Epithelial cell of prostate (primary cell): ENCODE measurements at regions not wholly inside any gene's neighbourhood (a gene's known extent, or its start where the extent isn't known, plus 50 kb on each side); places are given as distances from the start of the nearest gene placed in this dataset.

Source experiments
- DNase-seq: peaks from one replicate; pipeline ENCODE4 v3.0.0-alpha.2; 2011; ENCODE audit warnings: low read depth, low spot score
- H3K27ac ChIP-seq: fragments of 450-650 bp; 2 replicates; pipeline ENCODE4 v1.5.1; 2017; ENCODE audit warnings: mild to moderate bottlenecking

DNA sequence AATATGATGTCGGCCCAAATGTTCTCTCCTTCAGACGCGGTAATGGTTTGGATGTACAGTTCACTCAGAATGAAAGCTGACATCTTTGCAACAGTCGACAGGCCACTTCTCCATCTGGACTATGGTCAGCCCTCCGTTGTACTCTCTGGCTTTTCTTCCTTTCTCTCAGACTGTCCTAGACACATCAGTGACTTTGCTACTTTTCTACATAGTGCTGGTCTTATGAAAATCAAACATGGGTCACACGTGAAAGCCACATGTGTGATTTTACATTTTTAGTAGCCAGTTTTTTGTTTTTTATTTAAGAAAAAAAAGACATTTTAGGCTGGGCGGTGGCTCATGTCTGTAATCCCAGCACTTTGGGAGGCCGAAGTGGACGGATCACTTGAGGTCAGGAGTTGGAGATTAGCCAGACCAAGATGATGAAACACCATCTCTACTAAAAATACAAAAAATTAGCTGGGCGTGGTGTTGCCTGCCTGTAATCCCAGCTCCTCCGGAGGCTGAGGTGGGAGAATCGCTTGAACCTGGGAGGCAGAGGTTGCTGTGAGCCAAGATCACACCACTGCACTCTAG is 644.1 kb downstream of the KCNJ2 start:
- no peak for DNase-seq
- no peak overlapping the region for H3K27ac ChIP-seq

DNA sequence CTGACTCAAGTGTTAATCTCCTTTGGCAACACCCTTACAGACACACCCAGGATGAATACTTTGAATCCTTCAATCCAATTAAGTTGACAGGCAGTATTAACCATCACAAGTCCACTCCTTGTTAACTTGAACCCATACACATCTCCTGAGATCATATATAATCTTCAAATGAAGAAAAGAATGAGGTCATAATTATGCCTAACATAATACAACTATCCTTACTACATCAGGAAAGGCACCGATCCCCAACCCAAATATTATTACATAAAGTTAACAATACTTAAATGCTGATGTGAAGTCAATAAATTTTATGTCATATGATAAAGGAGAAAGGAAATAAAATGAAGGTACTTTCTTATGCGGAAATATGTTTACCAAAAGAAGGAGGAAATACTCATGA is 649.9 kb downstream of the KCNJ2 start:
- no peak overlapping the region for H3K27ac ChIP-seq
- no peak for DNase-seq

DNA sequence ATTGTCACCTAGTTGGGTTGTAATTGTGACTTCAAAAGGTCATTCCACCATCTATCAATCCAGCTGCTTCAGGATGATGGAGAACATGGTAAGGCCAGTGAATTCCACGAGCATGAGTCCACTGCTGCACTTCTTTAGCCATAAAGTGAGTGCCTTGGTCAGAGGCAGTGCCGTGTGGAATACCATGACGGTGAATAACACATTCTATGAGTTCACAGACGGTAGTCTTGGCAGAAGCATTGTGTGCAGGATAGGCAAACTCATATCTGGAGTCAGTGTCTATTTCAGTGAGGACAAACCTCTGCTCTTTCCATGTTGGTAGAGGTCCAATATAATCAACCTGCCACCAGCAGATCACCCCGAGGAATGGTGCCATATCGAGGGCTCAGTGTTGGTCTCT is 650.9 kb downstream of the KCNJ2 start:
- H3K27ac ChIP-seq = no peak overlapping the region
- DNase-seq = no peak

DNA sequence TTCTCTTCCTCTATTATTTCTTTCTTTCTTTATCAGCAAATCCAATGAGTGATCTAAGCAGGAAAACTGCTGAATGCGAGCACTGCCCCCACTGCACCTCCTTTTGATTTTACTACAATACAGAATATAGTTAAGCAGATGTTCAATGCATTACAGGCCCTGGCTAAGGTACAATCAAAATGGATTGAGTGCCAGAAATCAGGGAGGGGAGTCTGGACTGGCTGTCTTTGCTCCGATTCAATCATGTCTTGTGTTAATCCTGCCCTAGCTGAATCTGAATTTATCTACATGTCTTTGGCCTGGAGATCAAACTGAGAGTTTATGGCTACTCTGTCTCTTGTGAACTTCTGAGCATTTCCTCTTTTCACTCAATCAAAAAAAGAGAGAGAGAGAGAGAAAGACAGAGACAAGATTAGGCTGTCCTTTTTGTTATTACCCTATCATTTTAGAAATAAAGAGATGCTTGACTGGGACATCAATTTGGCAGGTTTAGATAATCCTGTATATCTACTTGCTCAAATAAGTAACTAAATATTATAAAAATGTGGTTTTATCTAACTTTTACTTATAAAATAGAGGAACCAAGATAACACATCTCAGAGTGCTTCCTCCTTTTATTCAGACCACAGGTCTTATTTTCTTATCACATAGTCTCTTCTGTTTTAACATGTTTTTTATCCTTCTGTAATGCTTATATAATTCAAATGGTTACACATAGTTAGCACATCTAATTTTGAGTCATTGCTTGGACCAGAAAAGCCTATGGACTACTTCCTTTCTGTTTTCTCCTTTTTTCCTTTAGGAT is 656.2 kb downstream of the KCNJ2 start:
- H3K27ac ChIP-seq = no peak overlapping the region
- DNase-seq = no peak

DNA sequence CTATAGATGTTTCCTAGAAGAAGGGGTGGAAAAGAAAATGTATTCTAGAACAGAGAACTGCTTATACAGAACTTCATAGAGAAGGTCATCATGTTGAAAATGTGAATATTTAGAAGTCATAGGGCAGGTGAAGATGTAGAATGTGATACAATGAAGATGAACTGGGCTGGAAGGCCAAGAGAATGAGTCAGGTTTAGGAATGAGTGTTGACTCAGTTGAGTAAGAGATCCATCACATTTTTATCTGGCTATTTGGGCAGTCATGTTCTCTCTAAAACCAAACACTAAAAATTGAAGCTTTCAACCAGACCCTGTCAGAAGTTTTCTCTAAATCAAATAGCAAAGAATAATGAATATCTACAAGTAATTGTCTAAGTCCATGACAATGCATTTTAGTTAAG is 660.5 kb downstream of the KCNJ2 start:
- peak; percentile 1 for DNase-seq
- H3K27ac ChIP-seq = no peak overlapping the region

DNA sequence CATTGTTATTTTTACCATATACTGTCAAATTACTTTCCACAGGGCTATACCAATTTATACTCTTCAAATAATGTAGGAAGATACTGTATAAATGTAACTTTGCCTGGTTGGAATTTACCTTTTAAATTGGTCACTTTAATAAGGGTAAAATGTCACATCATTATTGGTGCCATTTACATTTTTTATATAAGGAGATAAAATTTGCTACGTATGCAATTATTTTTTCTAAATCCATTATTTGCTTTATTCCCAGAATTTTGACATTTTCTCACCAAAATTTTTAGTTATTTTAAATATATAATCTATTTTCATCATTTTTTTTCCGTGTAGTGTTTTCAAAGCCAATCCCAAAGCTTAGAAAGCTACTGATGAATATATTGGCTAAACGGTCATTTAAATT is 664.7 kb downstream of the KCNJ2 start:
- DNase-seq = no peak
- H3K27ac ChIP-seq = no peak overlapping the region

DNA sequence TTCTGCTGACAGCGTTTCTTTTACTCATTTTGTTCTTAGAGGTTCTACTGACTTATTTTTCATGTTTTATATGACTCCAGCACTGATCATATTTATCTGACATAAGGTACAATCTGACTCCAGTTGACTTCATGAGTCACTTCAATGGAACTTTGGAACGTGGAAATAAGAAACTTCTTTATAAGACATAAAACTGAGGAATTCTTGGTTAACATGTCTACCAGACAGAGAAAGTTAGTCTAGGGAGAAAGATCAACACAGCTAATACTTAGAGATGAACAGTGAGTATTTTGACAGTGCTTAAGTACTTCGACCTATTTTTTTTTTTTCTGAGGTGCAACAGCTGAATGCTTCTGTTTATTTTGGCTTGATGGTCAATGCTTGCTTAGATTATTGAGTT is 679.5 kb downstream of the KCNJ2 start:
- H3K27ac ChIP-seq = peak overlapping the region; percentile 12
- DNase-seq = no peak

DNA sequence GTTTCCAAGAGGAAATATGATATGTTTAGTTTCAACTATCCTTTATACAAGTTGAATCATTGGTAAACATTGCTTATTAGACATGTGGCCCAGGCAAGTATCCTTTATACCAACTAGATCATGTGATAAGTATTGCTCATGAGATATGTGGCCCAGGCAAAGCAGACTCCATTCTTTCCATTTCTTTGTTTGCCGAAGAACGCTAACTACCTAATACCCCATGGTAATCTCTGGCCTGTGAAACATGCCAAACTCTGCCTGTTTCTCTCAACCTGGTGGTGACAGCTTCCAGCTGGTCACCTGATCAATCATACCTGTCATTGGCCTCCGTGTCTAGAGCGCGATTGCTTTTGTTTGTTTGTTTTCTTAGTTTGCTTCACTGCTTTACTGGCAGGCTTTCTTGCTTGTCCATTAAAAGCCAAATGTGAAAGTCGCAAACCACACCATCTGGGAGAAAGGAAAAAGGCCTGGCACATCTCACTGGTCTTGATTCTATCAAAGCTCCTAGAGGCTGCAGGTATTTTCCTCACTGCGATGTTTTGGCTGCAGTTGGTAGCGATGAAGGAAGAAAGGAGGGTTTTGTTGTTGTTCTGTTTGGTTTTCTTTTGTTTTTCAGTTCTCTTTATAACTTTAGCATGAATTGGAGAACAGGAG is 686.2 kb downstream of the KCNJ2 start:
- DNase-seq = peak; percentile 82
- peak overlapping the region; percentile 79 for H3K27ac ChIP-seq

DNA sequence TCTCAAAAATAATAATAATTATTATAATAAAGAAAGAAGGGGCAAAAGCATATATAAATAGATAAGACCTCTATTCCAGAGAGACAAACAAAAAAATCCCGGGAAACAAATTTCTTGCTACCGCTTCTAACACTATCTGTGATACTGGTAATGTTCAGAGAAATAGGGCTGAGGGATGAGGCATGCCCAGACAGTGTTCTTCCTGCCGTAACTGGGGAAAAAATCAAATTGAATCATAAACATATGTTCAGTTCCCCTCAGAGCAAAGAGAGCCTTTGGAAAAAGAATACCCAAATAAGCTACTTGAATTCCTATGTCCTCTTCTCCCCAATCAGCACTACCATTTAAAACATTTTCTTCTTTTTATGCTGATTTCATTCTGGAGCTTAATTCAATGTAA is 688.0 kb downstream of the KCNJ2 start:
- peak overlapping the region; percentile 79 for H3K27ac ChIP-seq
- DNase-seq = no peak

DNA sequence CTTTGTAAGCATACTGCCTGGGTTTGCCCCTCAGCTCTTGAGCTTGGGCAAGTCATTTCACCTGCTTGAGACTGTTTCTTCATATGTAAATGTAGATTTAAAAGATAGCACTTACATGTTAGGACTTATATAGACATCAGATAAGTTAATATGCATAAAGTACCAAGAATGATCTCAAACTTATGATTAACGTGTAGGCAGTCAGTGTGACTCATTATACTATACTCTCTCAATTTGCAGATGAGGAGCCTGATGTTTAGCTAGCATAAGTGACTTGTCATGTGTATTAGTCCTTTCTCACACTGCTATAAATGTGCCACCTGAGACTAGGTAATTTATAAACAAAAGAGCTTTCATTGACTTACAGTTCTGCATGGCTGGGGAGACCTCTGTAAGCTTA is 690.5 kb downstream of the KCNJ2 start:
- peak; percentile 26 for DNase-seq
- H3K27ac ChIP-seq = no peak overlapping the region

DNA sequence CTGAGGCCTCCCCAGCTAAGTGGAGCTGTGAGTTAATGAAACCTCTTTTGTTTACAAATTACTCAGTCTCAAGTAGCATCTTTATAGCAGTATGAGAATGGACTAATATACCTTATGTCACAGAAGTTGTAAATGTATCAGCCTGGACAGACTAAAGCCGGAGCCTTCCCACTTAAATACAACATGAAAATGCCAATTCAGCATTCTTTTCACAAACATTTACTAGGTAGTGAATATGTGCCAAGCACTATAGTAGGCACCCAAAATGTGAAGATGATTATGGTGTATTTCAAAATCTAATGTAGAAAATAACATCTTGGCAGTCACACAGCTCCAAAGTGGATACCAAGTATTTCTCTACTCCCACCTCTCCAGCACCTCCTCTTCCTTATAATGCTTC is 693.0 kb downstream of the KCNJ2 start:
- no peak for DNase-seq
- no peak overlapping the region for H3K27ac ChIP-seq

DNA sequence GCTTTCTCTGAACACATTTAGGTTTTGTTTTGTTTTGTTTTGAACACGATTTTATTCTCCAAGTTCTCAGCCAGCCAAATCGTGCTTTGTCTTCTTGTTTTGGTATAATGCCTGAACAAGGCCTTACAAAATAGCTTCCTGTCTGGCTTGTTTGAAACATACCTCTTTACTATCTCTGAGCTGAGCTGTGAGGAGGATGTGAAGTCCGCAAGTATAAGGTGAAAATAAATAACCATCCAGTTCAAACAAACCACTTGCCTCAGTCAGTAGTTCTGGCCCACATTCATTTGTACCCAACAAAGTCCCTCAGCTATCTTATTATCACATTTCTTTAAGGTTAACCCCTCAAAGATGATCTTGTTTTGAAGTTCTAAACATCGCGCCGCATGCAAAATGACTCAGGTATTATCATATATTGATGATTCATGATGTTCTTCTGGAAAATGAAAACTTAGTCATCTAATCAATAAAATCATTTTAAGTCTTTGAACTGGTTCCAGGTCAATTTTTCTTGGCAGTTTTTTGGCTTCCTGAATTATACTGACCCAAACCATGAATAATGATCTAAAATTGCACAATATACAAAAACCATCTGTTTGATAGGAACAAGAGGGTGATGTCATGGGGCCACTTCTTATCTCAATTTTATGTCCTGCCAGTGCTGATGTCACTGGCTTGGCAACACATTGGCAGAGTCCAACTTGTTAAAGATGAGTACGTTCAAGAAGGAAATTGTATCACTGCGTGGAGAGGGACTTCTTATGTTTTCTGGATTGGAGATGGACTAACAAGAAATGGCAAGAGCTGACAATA is 694.3 kb downstream of the KCNJ2 start:
- H3K27ac ChIP-seq = no peak overlapping the region
- DNase-seq = no peak

DNA sequence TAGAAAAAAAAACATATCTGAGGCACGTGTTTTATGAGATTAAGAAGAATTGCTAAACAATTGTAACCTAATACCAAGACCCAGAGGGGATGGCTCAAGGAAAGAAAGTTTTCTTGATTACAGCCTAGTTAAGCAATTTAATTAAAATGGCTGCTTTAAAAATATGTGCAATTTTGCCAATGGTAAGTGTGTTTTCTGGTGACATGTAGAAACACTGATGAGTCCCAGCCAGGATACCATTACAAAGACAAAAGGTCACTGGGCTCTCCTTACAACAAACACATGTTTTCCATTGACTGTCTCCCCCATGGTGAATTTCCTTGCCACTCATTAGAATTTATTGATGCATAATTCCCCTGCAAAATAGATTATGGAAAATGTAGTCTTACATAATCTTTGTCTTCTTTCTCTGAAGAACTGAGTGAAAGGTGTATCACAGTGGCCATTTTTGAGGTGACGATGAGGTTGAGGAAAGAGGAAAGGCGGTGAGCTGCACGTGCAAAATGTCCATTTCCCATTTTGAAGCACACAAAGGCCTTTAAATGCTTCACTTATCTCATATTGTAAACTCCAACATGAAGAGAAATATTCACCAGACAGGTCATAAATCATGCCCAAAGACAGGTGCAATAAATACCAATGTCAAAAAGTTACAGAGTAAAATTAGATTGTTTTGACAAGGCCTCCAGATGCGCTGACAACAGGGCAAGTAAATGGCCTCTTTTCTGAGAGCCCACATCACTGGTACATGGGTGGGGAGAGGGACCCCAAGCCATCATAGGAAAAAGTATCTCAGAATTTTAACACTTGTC is 696.9 kb downstream of the KCNJ2 start:
- DNase-seq = no peak
- no peak overlapping the region for H3K27ac ChIP-seq

DNA sequence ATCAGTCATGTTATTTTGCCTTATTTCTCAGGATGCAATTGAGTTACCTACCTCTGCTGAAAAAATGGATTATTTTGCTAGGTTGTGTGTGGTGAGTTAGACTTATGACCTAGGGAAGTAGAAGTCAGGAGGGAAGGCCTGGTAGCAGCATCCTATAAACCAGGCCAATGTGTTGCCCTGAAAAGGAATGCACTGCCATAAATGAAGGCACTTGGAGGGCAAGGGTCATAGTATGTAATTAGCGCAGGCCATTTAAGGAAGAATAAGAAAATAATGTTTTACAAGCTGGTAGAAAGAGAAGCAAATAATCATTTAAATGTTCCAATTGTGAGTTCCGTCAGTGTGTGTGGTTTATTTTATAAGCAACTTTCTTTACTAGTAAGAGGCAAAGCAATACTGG is 698.8 kb downstream of the KCNJ2 start:
- H3K27ac ChIP-seq = no peak overlapping the region
- DNase-seq = no peak

DNA sequence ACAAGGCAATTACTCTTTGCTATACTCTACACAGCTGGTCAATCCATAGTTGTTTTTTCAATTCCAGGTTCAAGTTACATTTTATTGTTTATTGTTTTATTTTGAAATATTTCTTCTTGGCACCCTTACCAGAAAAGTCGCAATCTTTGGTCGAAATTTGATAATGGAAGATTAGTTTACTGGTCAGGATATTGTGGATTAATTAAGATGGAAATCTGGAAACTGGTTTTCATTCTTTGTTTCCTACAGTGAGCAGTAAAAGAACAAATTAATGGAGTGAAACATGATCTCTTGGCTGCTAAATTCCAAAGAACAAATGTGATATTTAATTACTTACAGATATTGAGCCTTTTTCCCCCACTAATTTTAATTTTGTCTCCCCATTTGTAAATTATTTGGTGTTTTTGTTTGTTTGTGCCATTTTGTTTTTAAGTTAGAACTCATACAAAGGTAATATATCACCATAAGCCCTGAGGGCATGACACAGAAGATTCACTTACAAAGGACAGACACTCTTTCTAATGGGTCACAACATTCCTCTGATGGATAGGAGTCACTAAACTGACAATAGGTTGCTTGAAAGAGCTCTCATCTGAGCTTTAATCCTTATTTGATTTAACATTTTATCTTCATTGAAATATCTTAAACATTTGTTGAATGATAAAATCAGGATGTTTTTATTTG is 700.2 kb downstream of the KCNJ2 start:
- DNase-seq = no peak

DNA sequence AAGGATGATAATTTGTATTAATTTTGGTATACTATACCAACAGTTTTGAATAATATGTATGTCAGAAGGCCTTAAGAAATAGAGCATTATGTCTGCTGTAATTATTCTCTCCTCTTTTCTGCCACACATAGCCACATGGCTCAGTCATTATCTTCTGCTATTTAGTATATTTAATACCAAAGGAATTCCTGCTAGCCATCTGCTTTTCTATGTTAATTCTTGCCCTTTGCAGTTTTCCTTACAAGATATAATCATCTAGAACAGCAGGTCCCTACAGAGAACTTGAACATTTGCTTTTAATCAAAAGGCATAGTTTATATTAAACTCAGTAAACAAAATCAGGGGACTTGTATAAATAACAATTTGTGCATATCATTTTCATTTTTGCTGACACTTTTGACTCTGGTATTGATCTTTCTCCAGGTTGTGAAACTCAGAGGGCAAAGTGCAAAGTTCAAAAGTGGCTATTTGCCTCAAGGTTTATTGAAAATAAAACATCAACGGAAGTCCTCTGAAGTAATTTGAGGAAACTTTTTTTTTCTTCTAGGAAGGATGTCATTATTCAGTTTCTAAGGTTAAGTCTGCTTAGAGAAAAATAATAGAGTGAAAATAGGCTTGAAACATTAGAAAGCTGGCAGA is 702.0 kb downstream of the KCNJ2 start:
- no peak for DNase-seq
- H3K27ac ChIP-seq = no peak overlapping the region

More for the DNA sequence above, 700.2 kb downstream of the KCNJ2 start:
- H3K27ac ChIP-seq = no peak overlapping the region

DNA sequence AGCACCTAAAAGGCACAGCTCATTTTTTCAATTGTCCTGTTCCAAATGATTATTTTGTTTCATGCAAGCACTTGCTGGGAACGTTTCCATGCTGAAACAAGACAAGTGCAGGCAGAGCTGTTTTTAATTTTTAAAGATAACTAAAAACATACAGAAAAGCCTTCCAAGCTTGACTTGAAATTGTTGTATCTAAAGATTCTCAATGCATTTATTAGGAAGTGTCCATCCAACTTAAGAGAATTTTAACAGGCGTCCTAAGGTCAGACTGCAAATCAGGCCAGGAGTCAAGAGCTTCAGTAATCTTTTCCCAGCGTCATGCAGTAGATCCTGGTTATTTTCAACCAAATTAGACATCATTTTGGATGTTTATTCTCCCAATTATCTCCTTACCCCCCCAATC is 702.8 kb downstream of the KCNJ2 start:
- DNase-seq = no peak

DNA sequence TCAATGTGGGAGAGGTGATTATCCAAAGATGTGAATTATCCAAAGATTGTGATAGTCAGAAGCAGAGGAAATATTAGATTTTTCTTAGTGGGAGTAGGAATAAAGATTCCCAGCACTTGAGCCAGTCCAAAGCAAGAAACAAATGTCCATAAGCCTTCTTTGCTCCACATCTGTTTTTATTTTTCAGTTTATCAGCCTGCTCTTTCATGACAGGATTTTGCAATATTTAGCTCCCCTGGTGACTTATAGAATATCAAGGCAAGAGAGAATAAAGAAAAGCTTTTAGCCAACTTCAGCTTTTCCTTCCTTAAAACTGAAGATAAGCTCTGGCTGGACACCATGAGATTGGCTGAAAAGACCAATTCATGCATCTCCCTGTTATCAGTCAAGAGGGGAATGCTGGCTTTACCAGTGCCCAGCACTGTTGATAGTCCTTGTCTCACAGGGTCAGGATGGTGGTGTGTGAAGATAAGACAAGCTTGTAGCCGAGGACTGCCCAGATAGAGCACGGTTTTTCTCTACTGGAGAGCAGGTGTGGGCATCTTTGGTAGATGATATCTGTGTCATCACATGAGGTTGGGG is 706.5 kb downstream of the KCNJ2 start:
- DNase-seq = no peak
- no peak overlapping the region for H3K27ac ChIP-seq

More for the DNA sequence above, 702.8 kb downstream of the KCNJ2 start:
- no peak overlapping the region for H3K27ac ChIP-seq

DNA sequence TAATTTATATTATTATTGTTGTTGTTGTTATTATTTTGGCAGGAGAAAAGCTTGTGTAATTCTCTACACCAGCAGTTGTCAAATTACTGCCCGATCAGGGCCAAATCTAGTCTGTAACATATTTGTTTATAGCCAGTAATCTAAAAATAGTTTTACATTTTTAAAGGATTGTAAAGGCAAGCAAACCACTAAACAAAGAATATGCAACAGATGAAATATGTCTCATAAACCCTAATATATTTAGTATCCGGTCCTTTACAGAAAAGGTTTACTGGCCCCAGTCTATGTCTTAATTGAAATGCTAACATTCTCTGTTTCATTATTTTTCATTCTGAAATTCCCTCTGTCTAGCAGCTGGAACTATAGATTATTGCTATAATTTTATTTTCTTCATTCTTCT is 709.5 kb downstream of the KCNJ2 start:
- H3K27ac ChIP-seq = no peak overlapping the region
- no peak for DNase-seq
